HepG2 (cell line): ENCODE measurements at regions not wholly inside any gene's neighbourhood (a gene's known extent, or its start where the extent isn't known, plus 50 kb on each side); places are given as distances from the start of the nearest gene placed in this dataset.

Experiments
- ATAC-seq: fragments of 200-7000 bp; cut with Tn5 transposase; 3 replicates; pipeline ENCODE4 v1.9.1; 2020; ENCODE audit warnings: mild to moderate bottlenecking, moderate library complexity
- BruUV-seq: library from RNA; stranded (reverse); fragments of 400-500 nt; replicated peaks from 2 replicates; lab custom pipeline; 2021; lab: Mats Ljungman, UMichigan
- CTCF ChIA-PET: fragments of 300-600 bp; formaldehyde crosslinking; extraction: SDS; loops from one replicate; lab custom pipeline; 2021; ENCODE audit warnings: low total read pairs, inconsistent platforms, low intra/inter-chr PET ratio; lab: Yijun Ruan, JAX
- POLR2A ChIA-PET: fragments of 350-600 bp; sonication (Branson Sonifier 250); formaldehyde crosslinking; loops from one replicate; lab custom pipeline; 2020; ENCODE audit warnings: antibody characterized with exemption, inconsistent platforms; lab: Yijun Ruan, JAX
- DNase-seq: peaks from one replicate; pipeline ENCODE4 v3.0.0-alpha.2; 2015; ENCODE audit warnings: low spot score
- FAIRE-seq: peaks from 3 replicates; lab custom pipeline; 2011; peaks lifted over from hg19 to GRCh38; lab: Jason Lieb, UNC
- H2AFZ ChIP-seq: one replicate; pipeline ENCODE4 v1.6.1; 2011; ENCODE audit warnings: low read length, inconsistent platforms
- H3K27ac ChIP-seq: fragments of 300-600 bp; 3 replicates; pipeline ENCODE4 v1.8.0; 2011; ENCODE audit warnings: mixed run types, mild to moderate bottlenecking, mixed read lengths, low read length, inconsistent platforms; ENCODE audit not compliant: insufficient read depth; ENCODE audit errors: extremely low read length
- H3K27me3 ChIP-seq, 2 experiments: fragments of 200-600 bp in 1 of 2; 2 replicates in 1 of 2; 3 replicates in 1 of 2; pipeline versions ENCODE4 v1.6.0 to v1.8.0; 2011; ENCODE audit warnings: low read length in 2 of 2, mild to moderate bottlenecking in 2 of 2, moderate library complexity in 2 of 2, inconsistent platforms in 1 of 2; ENCODE audit not compliant: insufficient read depth in 2 of 2, control insufficient read depth in 1 of 2
- H3K36me3 ChIP-seq, 2 experiments: fragments of 200-600 bp in 1 of 2; replicated peaks in 1 of 2; 2 replicates in 1 of 2; 3 replicates in 1 of 2; pipeline versions ENCODE4 v1.5.1 to v1.8.0; 2011; ENCODE audit warnings: low read length in 2 of 2, inconsistent platforms in 1 of 2; ENCODE audit not compliant: insufficient read depth in 2 of 2, control insufficient read depth in 1 of 2
- H3K4me1 ChIP-seq: 2 replicates; pipeline ENCODE4 v1.5.1; 2012; ENCODE audit warnings: low read length, inconsistent platforms; ENCODE audit not compliant: insufficient read depth
- H3K4me2 ChIP-seq: 2 replicates; pipeline ENCODE4 v1.6.0; 2011; ENCODE audit warnings: low read depth, low read length, inconsistent platforms
- H3K4me3 ChIP-seq, 3 experiments: fragments of 200-600 bp in 1 of 3; sonication (generic), shearing (Covaris generic) in 1 of 3; replicated peaks in 1 of 3; 2 replicates each; pipeline ENCODE4 v1.5.1; 2011 to 2016; ENCODE audit warnings: low read length in 3 of 3, inconsistent platforms in 2 of 3, low read depth in 2 of 3, mild to moderate bottlenecking in 2 of 3, control low read depth in 1 of 3, mixed read lengths in 1 of 3; ENCODE audit not compliant: insufficient read depth in 1 of 3
- H3K79me2 ChIP-seq: one replicate; pipeline ENCODE4 v1.6.1; 2011; ENCODE audit warnings: low read length, inconsistent platforms; ENCODE audit not compliant: insufficient read depth
- H3K9ac ChIP-seq: 2 replicates; pipeline ENCODE4 v1.6.0; 2011; ENCODE audit warnings: mild to moderate bottlenecking, low read depth, low read length, inconsistent platforms; ENCODE audit not compliant: insufficient read depth
- H3K9me3 ChIP-seq: 2 replicates; pipeline ENCODE4 v1.5.1; 2012; ENCODE audit warnings: mild to moderate bottlenecking, low read length
- H4K20me1 ChIP-seq: 2 replicates; pipeline ENCODE4 v1.6.0; 2011; ENCODE audit warnings: inconsistent platforms, mild to moderate bottlenecking, low read length, moderate library complexity; ENCODE audit not compliant: insufficient read depth
- DR1 ChIP-seq: sonication (generic); formaldehyde crosslinking; IDR thresholded peaks from 2 replicates; pipeline ENCODE4 v1.8.0; 2021; ENCODE audit warnings: mild to moderate bottlenecking, missing genetic modification reagents, inconsistent platforms
- IKZF1 ChIP-seq: fragments of 450-650 bp; IDR thresholded peaks from 2 replicates; pipeline ENCODE4 v1.7.1; 2016
- PLRG1 ChIP-seq: fragments of 450-650 bp; conservative IDR thresholded peaks from 2 replicates; pipeline ENCODE4 v1.6.1; 2016
- RELA ChIP-seq: sonication (generic); formaldehyde crosslinking; IDR thresholded peaks from 2 replicates; pipeline ENCODE4 v1.4.0; 2020; ENCODE audit warnings: missing genetic modification reagents
- SIX1 ChIP-seq: sonication (generic); formaldehyde crosslinking; IDR thresholded peaks from 2 replicates; pipeline ENCODE4 v1.4.0; 2020; ENCODE audit warnings: missing genetic modification reagents, borderline replicate concordance
- SMYD3 ChIP-seq: sonication (generic); formaldehyde crosslinking; IDR thresholded peaks from 2 replicates; pipeline ENCODE4 v1.8.1; 2023; ENCODE audit warnings: mild to moderate bottlenecking, missing genetic modification reagents
- SRY ChIP-seq: sonication (generic); formaldehyde crosslinking; IDR thresholded peaks from 2 replicates; pipeline ENCODE4 v1.8.0; 2022; ENCODE audit warnings: mild to moderate bottlenecking, missing genetic modification reagents
- ZKSCAN1 ChIP-seq: fragments of 150-350 bp; IDR thresholded peaks from 2 replicates; pipeline ENCODE4 v1.6.1; 2014; ENCODE audit warnings: low read length
- ZNF234 ChIP-seq: sonication (generic); formaldehyde crosslinking; conservative IDR thresholded peaks from 2 replicates; pipeline ENCODE4 v1.5.1; 2020; ENCODE audit warnings: mild to moderate bottlenecking, missing genetic modification reagents
- ZNF253 ChIP-seq: sonication (generic); formaldehyde crosslinking; IDR thresholded peaks from 2 replicates; pipeline ENCODE4 v1.8.0; 2022; ENCODE audit warnings: mild to moderate bottlenecking, missing genetic modification reagents, borderline replicate concordance
- ZNF281 ChIP-seq: sonication (generic); formaldehyde crosslinking; IDR thresholded peaks from 2 replicates; pipeline ENCODE4 v1.4.0; 2020; ENCODE audit warnings: missing genetic modification reagents, borderline replicate concordance
- ZNF451 ChIP-seq: sonication (generic); formaldehyde crosslinking; IDR thresholded peaks from 2 replicates; pipeline ENCODE4 v1.5.0; 2020; ENCODE audit warnings: mild to moderate bottlenecking, missing genetic modification reagents
- ZNF674 ChIP-seq: sonication (generic); formaldehyde crosslinking; IDR thresholded peaks from 2 replicates; pipeline ENCODE4 v1.5.0; 2020; ENCODE audit warnings: low read depth, mild to moderate bottlenecking, missing genetic modification reagents
- ZNF782 ChIP-seq: sonication (generic); formaldehyde crosslinking; IDR thresholded peaks from 2 replicates; pipeline ENCODE4 v1.4.0; 2020; ENCODE audit warnings: missing genetic modification reagents, mild to moderate bottlenecking, borderline replicate concordance
- WGBS: methylation state at CpG from one replicate; pipeline ENCODE4 v1.1.6; 2017; ENCODE audit warnings: low lambda C conversion rate; 5-methylcytosine and 5-hydroxymethylcytosine counted together
- in situ Hi-C: cut with HindIII; loops from 2 replicates; pipeline ENCODE4 v1.10.0; 2017; ENCODE audit warnings: low pct_unique_long_range_greater_than_20kb; ENCODE audit not compliant: extremely low pct_ligation_motif_present
- intact Hi-C: fragments of 100-400 bp; cut with micrococcal nuclease; formaldehyde crosslinking; loops from one replicate; pipeline ENCODE4 v1.10.0; 2022; ENCODE audit not compliant: unreplicated experiment
- TF ChIP-seq, protein P1 (sequence below): sonication (generic); formaldehyde crosslinking; IDR thresholded peaks from 2 replicates; pipeline ENCODE4 v1.4.0; 2020; ENCODE audit warnings: mild to moderate bottlenecking, missing genetic modification reagents

DNA sequence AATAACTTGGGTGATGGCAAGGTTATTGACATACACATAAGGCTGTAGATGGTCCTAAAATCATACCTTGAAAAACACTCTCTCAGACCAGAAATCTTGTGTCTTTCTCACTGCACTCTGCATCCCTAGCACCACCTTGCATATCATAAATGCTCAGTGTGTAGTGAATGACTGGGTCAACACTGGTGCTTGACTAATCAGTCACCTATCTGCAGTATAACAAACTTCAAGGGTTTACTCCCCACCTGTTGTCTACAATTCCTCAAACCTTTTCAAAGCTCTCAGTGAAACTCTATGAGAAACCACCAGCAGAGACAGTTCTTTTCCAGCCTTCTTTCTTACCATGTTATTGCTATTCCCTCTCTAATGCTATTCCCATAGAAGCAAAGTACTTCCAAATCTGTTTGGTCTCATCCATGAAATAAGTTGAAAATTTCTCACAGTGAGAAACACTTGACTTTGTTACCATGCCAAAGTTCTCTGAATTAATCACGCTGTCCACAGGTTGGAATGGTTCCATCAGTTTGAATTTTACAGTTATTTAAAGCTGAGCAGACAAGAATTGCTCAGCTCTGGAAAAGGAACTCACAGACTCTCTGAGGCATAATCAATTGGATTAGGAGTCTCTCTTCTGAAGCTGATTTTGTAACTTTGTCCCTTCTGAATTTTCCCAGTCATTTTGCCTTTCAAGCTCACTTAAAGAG lies 104.8 kb upstream of the EYA4 start:
- H3K9me3 ChIP-seq = no peaks in the 10 kb centered on the region
- in situ Hi-C loops = no loop called here
- H3K4me2 ChIP-seq = no peak overlapping the region
- no peaks in the 10 kb centered on the region for H3K36me3 ChIP-seq
- H3K27me3 ChIP-seq = peaks cover 0 to 4% of the 10 kb centered on the region in 2 experiments; a peak in 2 of 5 replicates
- CTCF ChIA-PET = no interaction called here
- no peak overlapping the region for H3K9ac ChIP-seq
- FAIRE-seq (no peak), DNase-seq (no peak), ATAC-seq (no peak)
- no peak overlapping the region for H3K27ac ChIP-seq
- H3K79me2 ChIP-seq = no peaks in the 10 kb centered on the region
- POLR2A ChIA-PET = no interaction called here
- H4K20me1 ChIP-seq = no peaks in the 10 kb centered on the region
- H3K4me1 ChIP-seq = no peaks in the 10 kb centered on the region
- no peak overlapping the region for H3K4me3 ChIP-seq
- H2AFZ ChIP-seq = no peak overlapping the region
- WGBS = 0% methylated on average over 1 of the region's 1 CpG
- BruUV-seq = no TSS peak
- intact Hi-C loops = no loop called here
- TF ChIP-seq PLRG1 = no peak
- TF ChIP-seq ZNF253 (CRISPR knock-in tag) = no peak
- TF ChIP-seq ZNF281 = no peak
- no peak for TF ChIP-seq ZNF234 (CRISPR knock-in tag)
- no peak for TF ChIP-seq ZNF451 (CRISPR knock-in tag)
- TF ChIP-seq, protein P1, sequence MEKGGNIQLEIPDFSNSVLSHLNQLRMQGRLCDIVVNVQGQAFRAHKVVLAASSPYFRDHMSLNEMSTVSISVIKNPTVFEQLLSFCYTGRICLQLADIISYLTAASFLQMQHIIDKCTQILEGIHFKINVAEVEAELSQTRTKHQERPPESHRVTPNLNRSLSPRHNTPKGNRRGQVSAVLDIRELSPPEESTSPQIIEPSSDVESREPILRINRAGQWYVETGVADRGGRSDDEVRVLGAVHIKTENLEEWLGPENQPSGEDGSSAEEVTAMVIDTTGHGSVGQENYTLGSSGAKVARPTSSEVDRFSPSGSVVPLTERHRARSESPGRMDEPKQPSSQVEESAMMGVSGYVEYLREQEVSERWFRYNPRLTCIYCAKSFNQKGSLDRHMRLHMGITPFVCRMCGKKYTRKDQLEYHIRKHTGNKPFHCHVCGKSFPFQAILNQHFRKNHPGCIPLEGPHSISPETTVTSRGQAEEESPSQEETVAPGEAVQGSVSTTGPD = no peak
- no peak for TF ChIP-seq ZKSCAN1
- no peak for TF ChIP-seq RELA (CRISPR knock-in tag)
- TF ChIP-seq ZNF674 (CRISPR knock-in tag) = no peak
- no peak for TF ChIP-seq SMYD3 (CRISPR knock-in tag)
- no peak for TF ChIP-seq ZNF782 (CRISPR knock-in tag)
- no peak for TF ChIP-seq SIX1 (CRISPR knock-in tag)
- no peak for TF ChIP-seq IKZF1
- TF ChIP-seq SRY (CRISPR knock-in tag) = no peak
- no peak for TF ChIP-seq DR1 (CRISPR knock-in tag)
